PC-3 (cell line): ENCODE measurements at regions not wholly inside any gene's neighbourhood (a gene's known extent, or its start where the extent isn't known, plus 50 kb on each side); places are given as distances from the start of the nearest gene placed in this dataset.

Experiments used
- CTCF ChIP-seq: fragments of 300-600 bp; sonication (generic); conservative IDR thresholded peaks from 2 replicates; pipeline ENCODE4 v1.5.1; 2017; ENCODE audit warnings: antibody characterized with exemption, low read depth, mild to moderate bottlenecking, low read length
- EZH2 ChIP-seq: fragments of 300-600 bp; sonication (generic); IDR thresholded peaks from one replicate; pipeline ENCODE4 v1.6.1; 2017; ENCODE audit warnings: antibody characterized with exemption, mild to moderate bottlenecking, low read length; ENCODE audit not compliant: unreplicated experiment
- EZH2phosphoT487 ChIP-seq: fragments of 300-600 bp; sonication (generic); IDR thresholded peaks from 2 replicates; pipeline ENCODE4 v1.6.1; 2018; ENCODE audit warnings: mild to moderate bottlenecking, antibody characterized with exemption, low read length, borderline replicate concordance

- no peak for TF ChIP-seq CTCF
- no peak for TF ChIP-seq EZH2
- no peak for TF ChIP-seq EZH2phosphoT487
Measured at GRCh38 chr4:177862541-177863176, 420.4 kb upstream of the AGA start.
